ENCODE measurements at regions not wholly inside any gene's neighbourhood (a gene's known extent, or its start where the extent isn't known, plus 50 kb on each side); places are given as distances from the start of the nearest gene placed in this dataset.
A peak's percentile ranks its signal among the peaks of the same experiment; 100 is the strongest.

GRCh38 chr14:96729889-96730288 is 67.3 kb upstream of the VRK1 start:
- DNase-seq = no peak

- no peak for DNase-seq
Observed at GRCh38 chr14:96730386-96730785, 66.8 kb upstream of the VRK1 start.

- no peak for DNase-seq
Observed at GRCh38 chr14:96734076-96734622, 63.0 kb upstream of the VRK1 start.

GRCh38 chr14:96735526-96735925 is 61.7 kb upstream of the VRK1 start:
- DNase-seq = no peak

GRCh38 chr14:96736439-96736838 is 60.7 kb upstream of the VRK1 start:
- no peak for DNase-seq

GRCh38 chr14:96737881-96738280 is 59.3 kb upstream of the VRK1 start:
- no peak for DNase-seq

- no peak for DNase-seq
Observed at GRCh38 chr14:96739200-96739910, 57.8 kb upstream of the VRK1 start.

- peak; percentile 61 for DNase-seq
Observed at GRCh38 chr14:96741151-96741977, 55.8 kb upstream of the VRK1 start.

- no peak for DNase-seq
Observed at GRCh38 chr14:96744262-96744661, 52.9 kb upstream of the VRK1 start.

GRCh38 chr14:96745500-96746051 is 51.6 kb upstream of the VRK1 start:
- no peak for DNase-seq

GRCh38 chr14:96746101-96746500 is 51.1 kb upstream of the VRK1 start:
- DNase-seq = no peak

GRCh38 chr14:96747006-96747405 is 50.2 kb upstream of the VRK1 start:
- DNase-seq = no peak
